Neutrophil (primary cell): ENCODE measurements at regions not wholly inside any gene's neighbourhood (a gene's known extent, or its start where the extent isn't known, plus 50 kb on each side); places are given as distances from the start of the nearest gene placed in this dataset.
A peak's percentile ranks its signal among the peaks of the same experiment; 100 is the strongest.

Source experiments
- H3K27ac ChIP-seq: fragments of 200-600 bp; sonication (generic); 2 replicates; pipeline ENCODE4 v1.5.1; 2016; ENCODE audit warnings: mild to moderate bottlenecking, moderate library complexity
- H3K27me3 ChIP-seq: fragments of 200-600 bp; sonication (generic); 2 replicates; pipeline ENCODE4 v1.6.0; 2016; ENCODE audit warnings: mild to moderate bottlenecking
- H3K36me3 ChIP-seq: fragments of 200-600 bp; sonication (generic); 2 replicates; pipeline ENCODE4 v1.5.1; 2017
- H3K4me1 ChIP-seq, 2 experiments: fragments of 200-600 bp in 1 of 2; sonication (generic) in 1 of 2; 1 replicate in 1 of 2; 2 replicates in 1 of 2; pipeline versions ENCODE4 v1.5.1 to v1.6.1; 2013 to 2016; ENCODE audit warnings: low read depth in 1 of 2, low read length in 1 of 2, mild to moderate bottlenecking in 1 of 2, moderate library complexity in 1 of 2; ENCODE audit not compliant: control insufficient read depth in 1 of 2, insufficient read depth in 1 of 2
- H3K4me3 ChIP-seq, 2 experiments: fragments of 200-600 bp in 1 of 2; sonication (generic) in 1 of 2; 1 replicate in 1 of 2; 2 replicates in 1 of 2; pipeline ENCODE4 v1.5.1; 2013 to 2016; ENCODE audit warnings: low read depth in 1 of 2, low read length in 1 of 2, mild to moderate bottlenecking in 1 of 2, moderate library complexity in 1 of 2
- H3K9me3 ChIP-seq: fragments of 200-600 bp; sonication (generic); 2 replicates; pipeline ENCODE4 v1.5.1; 2016
- TF ChIP-seq, protein P1 (sequence below): fragments of 200-600 bp; sonication (generic); IDR thresholded peaks from 2 replicates; pipeline ENCODE4 v1.5.1; 2016; ENCODE audit warnings: antibody characterized with exemption

DNA sequence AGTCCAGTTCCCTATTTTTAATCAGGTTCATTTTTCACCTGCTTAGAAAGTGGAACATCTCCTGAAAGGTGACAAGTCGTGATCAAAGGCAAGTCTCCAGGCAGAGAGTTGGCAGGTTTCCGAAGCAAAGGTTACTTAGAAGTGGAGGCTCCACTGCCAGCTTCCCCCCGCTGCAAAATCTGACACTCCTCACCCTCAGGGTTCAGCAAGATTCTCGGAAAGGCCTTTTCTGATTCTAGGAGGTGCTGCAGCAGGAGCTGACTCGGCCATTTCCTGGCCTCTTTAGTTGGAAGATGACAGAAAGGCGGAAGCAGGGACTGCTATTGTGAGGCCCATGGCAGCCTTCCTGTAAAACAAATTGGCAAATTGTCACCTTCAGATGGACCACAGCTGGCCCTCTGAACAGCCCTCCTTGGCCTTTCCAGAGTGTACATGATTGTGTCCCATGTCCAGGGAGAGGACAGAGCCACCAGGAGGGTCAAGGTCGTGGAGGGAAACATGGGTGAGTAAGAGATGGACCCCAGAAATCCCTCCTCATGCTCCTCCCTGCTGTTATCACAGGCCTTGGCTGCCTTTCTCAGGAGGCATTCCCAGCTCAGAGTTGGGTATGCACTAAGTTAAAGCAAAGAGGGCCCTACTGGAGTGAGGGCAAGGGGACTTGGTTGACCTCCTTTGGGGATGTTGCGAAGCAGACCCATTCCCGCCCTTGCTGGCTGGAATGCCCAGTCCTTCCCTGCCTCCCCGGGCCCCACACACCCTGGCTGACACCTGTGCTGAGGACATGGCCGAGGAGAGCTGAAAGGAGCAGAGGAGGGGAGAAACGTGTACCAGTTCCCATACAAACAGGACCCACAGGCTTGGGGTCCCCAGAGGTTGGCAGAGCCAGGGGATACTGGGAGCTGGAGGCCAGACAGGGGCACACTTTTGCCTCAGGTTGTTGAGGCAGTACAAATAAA, 115.5 kb upstream of the IRF2BP2 start:
- Histone ChIP-seq H3K27me3 (no peaks in the 10 kb centered on the region), H3K4me1 (peaks cover 64 to 72% of the 10 kb centered on the region in 2 experiments), H3K9me3 (no peaks in the 10 kb centered on the region), H3K4me3 (peak overlapping the region; percentile 24 to 44), H3K36me3 (no peaks in the 10 kb centered on the region), H3K27ac (peak overlapping the region; percentile 77)
- TF ChIP-seq, protein P1, sequence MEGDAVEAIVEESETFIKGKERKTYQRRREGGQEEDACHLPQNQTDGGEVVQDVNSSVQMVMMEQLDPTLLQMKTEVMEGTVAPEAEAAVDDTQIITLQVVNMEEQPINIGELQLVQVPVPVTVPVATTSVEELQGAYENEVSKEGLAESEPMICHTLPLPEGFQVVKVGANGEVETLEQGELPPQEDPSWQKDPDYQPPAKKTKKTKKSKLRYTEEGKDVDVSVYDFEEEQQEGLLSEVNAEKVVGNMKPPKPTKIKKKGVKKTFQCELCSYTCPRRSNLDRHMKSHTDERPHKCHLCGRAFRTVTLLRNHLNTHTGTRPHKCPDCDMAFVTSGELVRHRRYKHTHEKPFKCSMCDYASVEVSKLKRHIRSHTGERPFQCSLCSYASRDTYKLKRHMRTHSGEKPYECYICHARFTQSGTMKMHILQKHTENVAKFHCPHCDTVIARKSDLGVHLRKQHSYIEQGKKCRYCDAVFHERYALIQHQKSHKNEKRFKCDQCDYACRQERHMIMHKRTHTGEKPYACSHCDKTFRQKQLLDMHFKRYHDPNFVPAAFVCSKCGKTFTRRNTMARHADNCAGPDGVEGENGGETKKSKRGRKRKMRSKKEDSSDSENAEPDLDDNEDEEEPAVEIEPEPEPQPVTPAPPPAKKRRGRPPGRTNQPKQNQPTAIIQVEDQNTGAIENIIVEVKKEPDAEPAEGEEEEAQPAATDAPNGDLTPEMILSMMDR = no peak

DNA sequence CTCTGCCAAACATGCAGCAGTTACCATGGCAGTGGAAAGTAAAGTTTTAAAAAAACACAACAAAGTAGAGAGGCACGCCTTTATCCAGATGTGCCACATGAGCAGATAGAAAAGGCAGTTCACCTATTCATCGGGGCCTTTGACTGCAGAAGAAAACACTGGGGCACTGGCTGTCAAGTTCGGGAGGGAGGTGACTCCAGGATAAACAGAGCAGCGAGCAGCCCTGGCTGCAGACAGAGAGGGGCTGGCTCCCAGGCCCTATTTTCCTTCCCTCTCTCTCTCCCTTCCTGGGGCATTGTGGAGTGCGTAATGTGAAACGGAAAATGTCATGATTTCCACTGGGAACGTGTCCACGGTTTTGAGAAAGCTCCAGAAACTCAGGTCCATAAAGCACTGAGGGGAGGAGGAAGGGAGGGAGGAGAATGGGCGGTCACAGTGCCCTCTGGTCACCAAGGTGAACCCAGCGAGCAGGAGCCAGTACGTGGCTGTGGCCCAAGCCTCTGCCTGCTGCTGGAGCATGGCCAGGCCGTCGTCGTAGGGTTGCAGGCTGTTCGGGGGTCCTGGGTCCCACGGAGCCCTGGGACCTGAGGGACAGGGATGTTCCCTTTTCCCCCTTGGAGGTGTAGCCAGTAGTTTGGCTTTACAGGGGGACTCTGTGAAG, 114.7 kb upstream of the IRF2BP2 start:
- Histone ChIP-seq H3K36me3 (no peaks in the 10 kb centered on the region), H3K4me3 (peak overlapping the region; percentile 24 to 44), H3K4me1 (peaks cover 65 to 74% of the 10 kb centered on the region in 2 experiments), H3K27ac (peak overlapping the region; percentile 77), H3K27me3 (no peaks in the 10 kb centered on the region), H3K9me3 (no peaks in the 10 kb centered on the region)
- TF ChIP-seq, protein P1 = no peak

DNA sequence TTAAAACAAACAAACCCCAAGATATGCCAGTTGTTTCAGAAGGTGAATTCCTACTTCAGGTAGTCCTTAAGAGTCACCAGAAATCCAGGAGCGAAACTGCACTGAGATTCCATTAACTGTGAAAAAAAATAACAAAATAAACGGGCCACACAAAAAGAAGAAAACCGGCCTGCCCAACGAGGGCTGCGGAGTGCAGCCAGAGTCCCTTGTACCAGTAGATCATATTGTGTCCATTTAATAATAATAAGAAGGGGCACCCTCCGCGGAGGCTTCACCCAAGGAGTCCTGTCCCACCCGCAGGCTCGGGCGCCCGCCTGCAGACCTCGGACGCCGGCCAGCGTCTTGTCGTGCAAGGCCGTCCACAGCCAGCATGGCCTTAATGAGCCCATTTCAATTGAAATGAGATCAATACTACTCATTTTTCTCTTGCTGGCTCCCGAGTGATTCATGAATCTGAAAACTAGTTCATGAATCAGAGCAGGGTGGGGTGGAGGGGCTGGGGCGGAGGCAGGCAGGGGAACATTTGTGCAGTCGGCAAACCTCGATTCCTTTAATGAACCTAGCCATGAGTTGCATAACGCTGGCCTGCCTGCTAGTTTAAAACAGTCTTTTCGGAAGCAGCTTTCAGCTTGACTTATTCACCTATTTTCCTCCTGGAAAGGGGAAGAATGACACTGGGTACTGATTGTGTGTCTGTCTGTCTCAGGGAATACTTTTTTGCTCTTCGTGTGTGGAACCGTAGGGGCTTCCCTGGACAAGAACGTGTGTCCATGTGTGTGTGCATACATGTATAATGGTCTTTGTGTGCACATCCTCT, 113.1 kb upstream of the IRF2BP2 start:
- no peaks in the 10 kb centered on the region for H3K27me3 ChIP-seq
- TF ChIP-seq, protein P1 = no peak
- H3K4me1 ChIP-seq = peaks cover 65 to 77% of the 10 kb centered on the region in 2 experiments
- H3K27ac ChIP-seq = peak overlapping the region; percentile 77
- no peaks in the 10 kb centered on the region for H3K9me3 ChIP-seq
- H3K36me3 ChIP-seq = no peaks in the 10 kb centered on the region
- H3K4me3 ChIP-seq = peak overlapping the region in 1 of 2 experiments; percentile 2

DNA sequence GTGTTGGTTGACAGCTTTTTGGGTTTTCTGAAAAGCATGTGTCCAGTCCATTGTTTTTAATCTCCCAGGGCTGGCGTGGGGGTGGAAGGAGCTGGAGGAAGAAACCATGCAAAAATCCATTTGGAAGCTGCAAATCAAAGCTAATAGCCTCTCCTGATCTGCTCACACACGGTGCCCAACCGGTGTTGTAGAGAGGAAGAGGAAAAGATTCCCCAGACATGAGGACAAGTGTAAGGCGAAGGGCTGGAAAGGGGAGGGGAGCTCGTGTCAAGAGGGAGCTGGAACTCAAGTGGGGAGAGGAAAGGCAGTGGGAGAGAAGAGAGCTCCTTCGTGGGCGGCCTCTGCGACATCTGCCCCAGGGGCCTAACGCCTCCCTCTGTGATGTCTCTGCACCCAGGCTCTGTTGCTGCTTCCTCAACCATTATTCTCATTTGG, 112.3 kb upstream of the IRF2BP2 start:
- peaks cover 60 to 71% of the 10 kb centered on the region in 2 experiments for H3K4me1 ChIP-seq
- H3K4me3 ChIP-seq = no peak overlapping the region
- H3K9me3 ChIP-seq = no peaks in the 10 kb centered on the region
- no peaks in the 10 kb centered on the region for H3K27me3 ChIP-seq
- TF ChIP-seq, protein P1 = no peak
- H3K36me3 ChIP-seq = no peaks in the 10 kb centered on the region
- no peak overlapping the region for H3K27ac ChIP-seq
